ENCODE measurements at regions not wholly inside any gene's neighbourhood (a gene's known extent, or its start where the extent isn't known, plus 50 kb on each side); places are given as distances from the start of the nearest gene placed in this dataset.

DNA sequence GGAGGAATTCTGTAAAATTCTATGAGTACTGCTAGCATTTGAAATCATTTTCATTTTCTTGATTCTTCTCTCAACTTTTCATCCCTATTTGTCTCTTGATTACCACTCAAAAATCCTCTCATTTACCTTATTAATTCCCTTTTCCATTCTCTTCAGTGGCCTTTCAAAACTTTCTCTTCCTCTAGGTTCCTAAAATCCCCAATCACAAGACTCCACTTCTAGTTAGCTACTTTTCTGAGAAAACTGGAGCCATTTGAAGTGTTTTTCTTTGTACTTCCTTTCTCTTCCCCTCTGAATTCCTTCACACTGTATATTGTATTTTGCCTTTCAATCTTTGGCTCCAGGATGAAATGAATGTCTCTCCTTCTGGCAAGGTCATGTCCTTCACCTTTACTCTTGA is 61.3 kb upstream of the NR4A3 start:
- Histone ChIP-seq H2AFZ (ENCODE audit: low read length) (no peak overlapping the region), H3K9ac (ENCODE audit: low read length) (no peak overlapping the region), H3K27ac (ENCODE audit: low read depth, low read length, poor library complexity, severe bottlenecking) (no peak overlapping the region), H3K4me3 (ENCODE audit: low read depth, low read length, poor library complexity, severe bottlenecking) (no peak overlapping the region), H3K4me2 (ENCODE audit: low read length) (no peak overlapping the region), H3K79me2 (ENCODE audit: insufficient read depth, low read length) (no peaks in the 10 kb centered on the region), H3K27me3 (ENCODE audit: insufficient read depth, low read length) (no peaks in the 10 kb centered on the region), H3K9me2 (ENCODE audit: low read depth, low read length) (no peaks in the 10 kb centered on the region), H3F3A (ENCODE audit: insufficient read depth, low read length) (no peaks in the 10 kb centered on the region), H4K20me1 (ENCODE audit: insufficient read depth, low read length) (no peaks in the 10 kb centered on the region), H3K4me1 (ENCODE audit: insufficient read depth, low read length, severe bottlenecking) (no peaks in the 10 kb centered on the region), H3K36me3 (ENCODE audit: insufficient read depth, low read length) (no peaks in the 10 kb centered on the region), H3K9me3 (ENCODE audit: low read length) (no peaks in the 10 kb centered on the region)
- TF ChIP-seq CTCF (IDR thresholded peaks at IDR 0.05; ENCODE audit: low read length) = no peak
- TF ChIP-seq EZH2 (IDR thresholded peaks at IDR 0.05; ENCODE audit: borderline replicate concordance, low read length) = no peak

DNA sequence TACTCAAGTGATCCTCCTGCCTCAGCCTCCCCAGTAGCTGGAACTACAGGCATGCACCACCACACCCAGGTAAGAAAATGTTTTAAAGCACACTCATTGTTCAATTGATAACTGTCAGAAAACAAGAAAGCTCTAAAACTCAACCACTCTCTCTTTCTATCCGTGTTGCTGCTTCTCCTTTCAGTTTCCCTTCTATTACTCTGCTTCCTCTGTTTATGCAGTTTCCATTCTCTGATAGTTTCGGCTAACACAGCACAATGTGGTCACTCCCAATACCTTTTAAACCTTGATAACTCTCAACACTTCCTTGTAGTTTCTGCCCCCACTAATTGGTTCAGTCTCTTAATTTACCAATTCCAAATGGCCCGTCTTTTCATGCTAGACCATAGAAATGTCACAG is 59.2 kb upstream of the NR4A3 start:
- Histone ChIP-seq H3K4me2 (ENCODE audit: low read length) (no peak overlapping the region), H3K79me2 (ENCODE audit: insufficient read depth, low read length) (no peaks in the 10 kb centered on the region), H3K4me3 (ENCODE audit: low read depth, low read length, poor library complexity, severe bottlenecking) (no peak overlapping the region), H3K9me3 (ENCODE audit: low read length) (no peaks in the 10 kb centered on the region), H3K36me3 (ENCODE audit: insufficient read depth, low read length) (no peaks in the 10 kb centered on the region), H2AFZ (ENCODE audit: low read length) (no peak overlapping the region), H3K4me1 (ENCODE audit: insufficient read depth, low read length, severe bottlenecking) (no peaks in the 10 kb centered on the region), H4K20me1 (ENCODE audit: insufficient read depth, low read length) (no peaks in the 10 kb centered on the region), H3F3A (ENCODE audit: insufficient read depth, low read length) (no peaks in the 10 kb centered on the region), H3K9ac (ENCODE audit: low read length) (no peak overlapping the region), H3K9me2 (ENCODE audit: low read depth, low read length) (no peaks in the 10 kb centered on the region), H3K27ac (ENCODE audit: low read depth, low read length, poor library complexity, severe bottlenecking) (no peak overlapping the region), H3K27me3 (ENCODE audit: insufficient read depth, low read length) (no peaks in the 10 kb centered on the region)
- no peak for TF ChIP-seq CTCF (IDR thresholded peaks at IDR 0.05; ENCODE audit: low read length)
- TF ChIP-seq EZH2 (IDR thresholded peaks at IDR 0.05; ENCODE audit: borderline replicate concordance, low read length) = no peak
